ENCODE measurements at regions not wholly inside any gene's neighbourhood (a gene's known extent, or its start where the extent isn't known, plus 50 kb on each side); places are given as distances from the start of the nearest gene placed in this dataset.

DNA sequence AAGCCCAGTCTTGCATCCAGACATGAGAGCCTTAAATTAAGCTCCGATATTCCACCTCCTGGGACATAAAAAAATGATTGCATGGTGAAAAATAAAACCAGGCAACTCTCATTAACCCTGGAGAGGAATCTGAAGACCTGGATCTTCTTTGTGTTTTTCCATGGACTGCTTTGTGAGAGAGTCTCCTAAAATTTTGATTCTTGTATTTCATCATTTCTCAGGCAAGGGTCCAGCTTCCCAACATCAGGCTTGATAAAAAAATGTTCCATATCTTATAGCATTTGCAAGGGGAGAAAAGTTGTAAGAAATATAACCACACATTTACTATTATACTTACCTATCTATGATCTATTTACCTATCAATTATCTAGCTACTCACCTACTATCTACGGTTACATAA is 327.5 kb upstream of the SPHKAP start:
- Histone ChIP-seq H3K27ac (ENCODE audit: extremely low read length, insufficient read depth, low read length) (no peak overlapping the region), H3K79me2 (ENCODE audit: insufficient read depth, low read length) (no peaks in the 10 kb centered on the region), H3K36me3 (replicated peaks in 1 of 2; ENCODE audit: control insufficient read depth in 1 of 2, insufficient read depth in 2 of 2, low read length in 2 of 2) (no peaks in the 10 kb centered on the region), H3K9me3 (ENCODE audit: low read length) (peaks cover 93% of the 10 kb centered on the region), H3K4me2 (ENCODE audit: low read depth, low read length) (no peak overlapping the region), H3K4me3 (replicated peaks in 1 of 3; ENCODE audit: insufficient read depth in 1 of 3, low read depth in 2 of 3, low read length in 3 of 3) (no peak overlapping the region), H2AFZ (ENCODE audit: low read length) (no peak overlapping the region), H3K9ac (ENCODE audit: insufficient read depth, low read depth, low read length) (no peak overlapping the region), H3K27me3 (ENCODE audit: control insufficient read depth in 1 of 2, insufficient read depth in 2 of 2, low read length in 2 of 2) (no peaks in the 10 kb centered on the region), H3K4me1 (ENCODE audit: insufficient read depth, low read length) (no peaks in the 10 kb centered on the region), H4K20me1 (ENCODE audit: insufficient read depth, low read length) (no peaks in the 10 kb centered on the region)
- TF ChIP-seq, protein P1, sequence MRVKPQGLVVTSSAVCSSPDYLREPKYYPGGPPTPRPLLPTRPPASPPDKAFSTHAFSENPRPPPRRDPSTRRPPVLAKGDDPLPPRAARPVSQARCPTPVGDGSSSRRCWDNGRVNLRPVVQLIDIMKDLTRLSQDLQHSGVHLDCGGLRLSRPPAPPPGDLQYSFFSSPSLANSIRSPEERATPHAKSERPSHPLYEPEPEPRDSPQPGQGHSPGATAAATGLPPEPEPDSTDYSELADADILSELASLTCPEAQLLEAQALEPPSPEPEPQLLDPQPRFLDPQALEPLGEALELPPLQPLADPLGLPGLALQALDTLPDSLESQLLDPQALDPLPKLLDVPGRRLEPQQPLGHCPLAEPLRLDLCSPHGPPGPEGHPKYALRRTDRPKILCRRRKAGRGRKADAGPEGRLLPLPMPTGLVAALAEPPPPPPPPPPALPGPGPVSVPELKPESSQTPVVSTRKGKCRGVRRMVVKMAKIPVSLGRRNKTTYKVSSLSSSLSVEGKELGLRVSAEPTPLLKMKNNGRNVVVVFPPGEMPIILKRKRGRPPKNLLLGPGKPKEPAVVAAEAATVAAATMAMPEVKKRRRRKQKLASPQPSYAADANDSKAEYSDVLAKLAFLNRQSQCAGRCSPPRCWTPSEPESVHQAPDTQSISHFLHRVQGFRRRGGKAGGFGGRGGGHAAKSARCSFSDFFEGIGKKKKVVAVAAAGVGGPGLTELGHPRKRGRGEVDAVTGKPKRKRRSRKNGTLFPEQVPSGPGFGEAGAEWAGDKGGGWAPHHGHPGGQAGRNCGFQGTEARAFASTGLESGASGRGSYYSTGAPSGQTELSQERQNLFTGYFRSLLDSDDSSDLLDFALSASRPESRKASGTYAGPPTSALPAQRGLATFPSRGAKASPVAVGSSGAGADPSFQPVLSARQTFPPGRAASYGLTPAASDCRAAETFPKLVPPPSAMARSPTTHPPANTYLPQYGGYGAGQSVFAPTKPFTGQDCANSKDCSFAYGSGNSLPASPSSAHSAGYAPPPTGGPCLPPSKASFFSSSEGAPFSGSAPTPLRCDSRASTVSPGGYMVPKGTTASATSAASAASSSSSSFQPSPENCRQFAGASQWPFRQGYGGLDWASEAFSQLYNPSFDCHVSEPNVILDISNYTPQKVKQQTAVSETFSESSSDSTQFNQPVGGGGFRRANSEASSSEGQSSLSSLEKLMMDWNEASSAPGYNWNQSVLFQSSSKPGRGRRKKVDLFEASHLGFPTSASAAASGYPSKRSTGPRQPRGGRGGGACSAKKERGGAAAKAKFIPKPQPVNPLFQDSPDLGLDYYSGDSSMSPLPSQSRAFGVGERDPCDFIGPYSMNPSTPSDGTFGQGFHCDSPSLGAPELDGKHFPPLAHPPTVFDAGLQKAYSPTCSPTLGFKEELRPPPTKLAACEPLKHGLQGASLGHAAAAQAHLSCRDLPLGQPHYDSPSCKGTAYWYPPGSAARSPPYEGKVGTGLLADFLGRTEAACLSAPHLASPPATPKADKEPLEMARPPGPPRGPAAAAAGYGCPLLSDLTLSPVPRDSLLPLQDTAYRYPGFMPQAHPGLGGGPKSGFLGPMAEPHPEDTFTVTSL (CRISPR knock-in tag; IDR thresholded peaks at IDR 0.05; ENCODE audit: borderline replicate concordance) = no peak
- TF ChIP-seq, protein P2, sequence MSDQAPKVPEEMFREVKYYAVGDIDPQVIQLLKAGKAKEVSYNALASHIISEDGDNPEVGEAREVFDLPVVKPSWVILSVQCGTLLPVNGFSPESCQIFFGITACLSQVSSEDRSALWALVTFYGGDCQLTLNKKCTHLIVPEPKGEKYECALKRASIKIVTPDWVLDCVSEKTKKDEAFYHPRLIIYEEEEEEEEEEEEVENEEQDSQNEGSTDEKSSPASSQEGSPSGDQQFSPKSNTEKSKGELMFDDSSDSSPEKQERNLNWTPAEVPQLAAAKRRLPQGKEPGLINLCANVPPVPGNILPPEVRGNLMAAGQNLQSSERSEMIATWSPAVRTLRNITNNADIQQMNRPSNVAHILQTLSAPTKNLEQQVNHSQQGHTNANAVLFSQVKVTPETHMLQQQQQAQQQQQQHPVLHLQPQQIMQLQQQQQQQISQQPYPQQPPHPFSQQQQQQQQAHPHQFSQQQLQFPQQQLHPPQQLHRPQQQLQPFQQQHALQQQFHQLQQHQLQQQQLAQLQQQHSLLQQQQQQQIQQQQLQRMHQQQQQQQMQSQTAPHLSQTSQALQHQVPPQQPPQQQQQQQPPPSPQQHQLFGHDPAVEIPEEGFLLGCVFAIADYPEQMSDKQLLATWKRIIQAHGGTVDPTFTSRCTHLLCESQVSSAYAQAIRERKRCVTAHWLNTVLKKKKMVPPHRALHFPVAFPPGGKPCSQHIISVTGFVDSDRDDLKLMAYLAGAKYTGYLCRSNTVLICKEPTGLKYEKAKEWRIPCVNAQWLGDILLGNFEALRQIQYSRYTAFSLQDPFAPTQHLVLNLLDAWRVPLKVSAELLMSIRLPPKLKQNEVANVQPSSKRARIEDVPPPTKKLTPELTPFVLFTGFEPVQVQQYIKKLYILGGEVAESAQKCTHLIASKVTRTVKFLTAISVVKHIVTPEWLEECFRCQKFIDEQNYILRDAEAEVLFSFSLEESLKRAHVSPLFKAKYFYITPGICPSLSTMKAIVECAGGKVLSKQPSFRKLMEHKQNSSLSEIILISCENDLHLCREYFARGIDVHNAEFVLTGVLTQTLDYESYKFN (CRISPR knock-in tag; conservative IDR thresholded peaks at IDR 0.05) = no peak
- TF ChIP-seq AGO2 (optimal IDR thresholded peaks at IDR 0.05; ENCODE audit: low read depth, low read length) = no peak
- no peak for TF ChIP-seq ZNF20 (CRISPR knock-in tag; IDR thresholded peaks at IDR 0.05)
- ChIA-PET POLR2A (no interaction called here), CTCF (ENCODE audit: low intra/inter-chr PET ratio, low total read pairs) (no interaction called here)
- in situ Hi-C loops (cut with HindIII; ENCODE audit: extremely low pct_ligation_motif_present, low pct_unique_long_range_greater_than_20kb) = no loop called here
- 0% methylated on average over 2 of the region's 2 CpGs for WGBS (ENCODE audit: low lambda C conversion rate)
- DNase-seq (ENCODE audit: low spot score) = no peak
- BruUV-seq (replicated peaks) = no TSS peak
- no peak for ATAC-seq
- intact Hi-C loops (cut with micrococcal nuclease; ENCODE audit: unreplicated experiment) = no loop called here
- no peak for FAIRE-seq

Data from HepG2 (cell line).